IMR-90 (cell line): ENCODE measurements at regions not wholly inside any gene's neighbourhood (a gene's known extent, or its start where the extent isn't known, plus 50 kb on each side); places are given as distances from the start of the nearest gene placed in this dataset.

Experiments used
- ATAC-seq: fragments of 200-7000 bp; cut with Tn5 transposase; 2 replicates; pipeline ENCODE4 v1.9.1; 2020; ENCODE audit warnings: low read depth, mild to moderate bottlenecking, moderate library complexity
- BruUV-seq: library from RNA; stranded (reverse); fragments of 400-500 nt; replicated peaks from 2 replicates; lab custom pipeline; 2021; lab: Mats Ljungman, UMichigan
- CTCF ChIA-PET: fragments of 300-600 bp; formaldehyde crosslinking; extraction: SDS; loops from one replicate; lab custom pipeline; 2021; ENCODE audit warnings: antibody characterized with exemption; lab: Yijun Ruan, JAX
- POLR2A ChIA-PET: fragments of 300-600 bp; sonication (Branson Sonifier 250); formaldehyde crosslinking; loops from one replicate; lab custom pipeline; 2022; ENCODE audit warnings: antibody characterized with exemption; ENCODE audit not compliant: unreplicated experiment; lab: Charles Lee
- DNase-seq: peaks from one replicate; pipeline ENCODE4 v3.0.0; 2013
- H2AFZ ChIP-seq: replicated peaks from 2 replicates; pipeline ENCODE3; 2013; ENCODE audit warnings: low read length, mild to moderate bottlenecking; ENCODE audit not compliant: poor library complexity
- H2AK5ac ChIP-seq: 2 replicates; pipeline ENCODE4 v1.6.1; 2013; ENCODE audit warnings: low read depth, low read length, inconsistent platforms
- H2AK9ac ChIP-seq: replicated peaks from 2 replicates; pipeline ENCODE3; 2013; ENCODE audit warnings: mild to moderate bottlenecking, low read depth, low read length, moderate library complexity; ENCODE audit not compliant: poor library complexity
- H2BK120ac ChIP-seq: 2 replicates; pipeline ENCODE4 v1.6.1; 2013; ENCODE audit warnings: low read depth, low read length, inconsistent platforms
- H2BK15ac ChIP-seq: 3 replicates; pipeline ENCODE4 v1.6.1; 2013; ENCODE audit warnings: low read depth, low read length, inconsistent platforms
- H2BK20ac ChIP-seq: 2 replicates; pipeline ENCODE4 v1.6.1; 2013; ENCODE audit warnings: low read depth, mild to moderate bottlenecking, inconsistent platforms, low read length, moderate library complexity
- H2BK5ac ChIP-seq: 2 replicates; pipeline ENCODE4 v1.6.1; 2013; ENCODE audit warnings: mild to moderate bottlenecking, low read depth, low read length, inconsistent platforms; ENCODE audit not compliant: poor library complexity, severe bottlenecking
- H3K14ac ChIP-seq: replicated peaks from 2 replicates; pipeline ENCODE4 v1.6.1; 2013; ENCODE audit warnings: low read depth, low read length, inconsistent platforms
- H3K18ac ChIP-seq: 2 replicates; pipeline ENCODE4 v1.6.1; 2013; ENCODE audit warnings: low read depth, low read length, control low read depth
- H3K23ac ChIP-seq: 2 replicates; pipeline ENCODE4 v1.6.1; 2013; ENCODE audit warnings: low read depth, low read length, inconsistent platforms
- H3K27ac ChIP-seq: 2 replicates; pipeline ENCODE4 v1.5.1; 2013; ENCODE audit warnings: mild to moderate bottlenecking, control low read depth, low read length; ENCODE audit not compliant: insufficient read depth
- H3K27me3 ChIP-seq: 2 replicates; pipeline ENCODE4 v1.6.1; 2013; ENCODE audit warnings: low read length; ENCODE audit not compliant: control insufficient read depth, insufficient read depth
- H3K36me3 ChIP-seq: 2 replicates; pipeline ENCODE4 v1.6.1; 2013; ENCODE audit warnings: low read length, mixed read lengths; ENCODE audit not compliant: control insufficient read depth, insufficient read depth
- H3K4ac ChIP-seq: 2 replicates; pipeline ENCODE4 v1.6.1; 2013; ENCODE audit warnings: low read depth, low read length, inconsistent platforms
- H3K4me1 ChIP-seq: 2 replicates; pipeline ENCODE4 v1.6.1; 2013; ENCODE audit warnings: low read length, mixed read lengths; ENCODE audit not compliant: control insufficient read depth, insufficient read depth
- H3K4me2 ChIP-seq: 2 replicates; pipeline ENCODE4 v1.6.1; 2013; ENCODE audit warnings: low read depth, mild to moderate bottlenecking, control low read depth, low read length, moderate library complexity
- H3K4me3 ChIP-seq: 2 replicates; pipeline ENCODE4 v1.5.1; 2013; ENCODE audit warnings: low read depth, mild to moderate bottlenecking, control low read depth, low read length, moderate library complexity; ENCODE audit not compliant: insufficient read depth
- H3K56ac ChIP-seq: 2 replicates; pipeline ENCODE4 v1.6.1; 2013; ENCODE audit warnings: low read length, inconsistent platforms; ENCODE audit not compliant: insufficient read depth; ENCODE audit errors: extremely low read depth
- H3K79me1 ChIP-seq, 2 experiments: 2 replicates each; pipeline ENCODE4 v1.6.1; 2013; ENCODE audit warnings: low read length in 2 of 2, inconsistent platforms in 1 of 2, low read depth in 1 of 2
- H3K9ac ChIP-seq: 2 replicates; pipeline ENCODE4 v1.6.1; 2013; ENCODE audit warnings: low read depth, low read length, control low read depth
- H3K9me1 ChIP-seq: 2 replicates; pipeline ENCODE4 v1.6.1; 2013; ENCODE audit warnings: low read length, inconsistent platforms; ENCODE audit not compliant: insufficient read depth
- H3K9me3 ChIP-seq: 2 replicates; pipeline ENCODE4 v1.6.1; 2013; ENCODE audit warnings: low read length; ENCODE audit not compliant: control insufficient read depth, insufficient read depth
- H4K20me1 ChIP-seq: 2 replicates; pipeline ENCODE4 v1.6.1; 2013; ENCODE audit warnings: low read length, inconsistent platforms; ENCODE audit not compliant: insufficient read depth
- H4K5ac ChIP-seq: 2 replicates; pipeline ENCODE4 v1.6.1; 2013; ENCODE audit warnings: mild to moderate bottlenecking, low read depth, low read length, control low read depth
- H4K8ac ChIP-seq, 2 experiments: 2 replicates each; pipeline ENCODE4 v1.6.1; 2013; ENCODE audit warnings: low read depth in 2 of 2, low read length in 2 of 2, control low read depth in 1 of 2, inconsistent platforms in 1 of 2
- H4K91ac ChIP-seq: 2 replicates; pipeline ENCODE4 v1.6.1; 2013; ENCODE audit warnings: low read depth, low read length, inconsistent platforms; ENCODE audit not compliant: insufficient read depth
- CHD1 ChIP-seq: IDR thresholded peaks from 2 replicates; pipeline ENCODE4 v1.6.1; 2012; ENCODE audit warnings: low read depth, low read length, improper control_type of control experiment
- NFE2L2 ChIP-seq: fragments of 150-350 bp; IDR thresholded peaks from 2 replicates; pipeline ENCODE4 v1.6.1; 2016; ENCODE audit warnings: low read depth, mild to moderate bottlenecking, low read length
- RAD21 ChIP-seq: IDR thresholded peaks from 2 replicates; pipeline ENCODE4 v1.6.1; 2012; ENCODE audit warnings: low read length, improper control_type of control experiment
- WGBS, 2 experiments: methylation state at CpG; one replicate each; pipeline versions ENCODE4 v1.1.5 to v1.1.7; 2013; ENCODE audit warnings: missing lambda C conversion rate in 2 of 2; ENCODE audit not compliant: insufficient read length in 1 of 2; ENCODE audit errors: extremely low coverage in 2 of 2; 5-methylcytosine and 5-hydroxymethylcytosine counted together
- dilution Hi-C: fragments of 300-500 bp; cut with HindIII; formaldehyde crosslinking; loops from one replicate; pipeline ENCODE4 v1.14.3; 2018; ENCODE audit warnings: low sequenced_read_pairs; ENCODE audit not compliant: unreplicated experiment
- in situ Hi-C: fragments of 300-500 bp; cut with MboI; formaldehyde crosslinking; loops from 3 replicates; pipeline ENCODE4 v1.14.3; 2019; ENCODE audit warnings: low sequenced_read_pairs, inconsistent platforms, mixed read lengths
- intact Hi-C: fragments of 100-400 bp; cut with micrococcal nuclease; formaldehyde crosslinking; loops from 2 replicates; pipeline ENCODE4 v1.10.0; 2022

GRCh38 chr2:239570216-239570925, 169.6 kb upstream of the HDAC4 start:
- Histone ChIP-seq H3K27me3 (no peaks in the 10 kb centered on the region), H3K14ac (no peak overlapping the region), H3K9ac (no peak overlapping the region), H3K18ac (no peak overlapping the region), H3K4me1 (no peaks in the 10 kb centered on the region), H3K9me1 (no peaks in the 10 kb centered on the region), H3K36me3 (no peaks in the 10 kb centered on the region), H2BK15ac (no peak overlapping the region), H4K91ac (no peak overlapping the region), H2BK5ac (no peak overlapping the region), H4K5ac (no peak overlapping the region), H4K20me1 (no peaks in the 10 kb centered on the region), H4K8ac (no peak overlapping the region), H2AFZ (no peak overlapping the region), H3K27ac (no peak overlapping the region), H3K4me3 (no peak overlapping the region), H3K79me1 (no peaks in the 10 kb centered on the region), H3K56ac (no peak overlapping the region), H3K9me3 (peaks cover 16% of the 10 kb centered on the region), H2AK5ac (no peak overlapping the region), H2BK20ac (no peak overlapping the region), H2AK9ac (no peak overlapping the region), H3K4me2 (no peak overlapping the region), H2BK120ac (no peak overlapping the region), H3K4ac (no peak overlapping the region), H3K23ac (no peak overlapping the region)
- BruUV-seq: no TSS peak
- in situ Hi-C loops (no loop called here), dilution Hi-C loops (no loop called here), intact Hi-C loops (no loop called here)
- TF ChIP-seq CHD1 (no peak), NFE2L2 (no peak), RAD21 (no peak)
- ATAC-seq (no peak), DNase-seq (no peak)
- POLR2A ChIA-PET: no interaction called here
- WGBS, 2 experiments: 41% methylated on average over 7 of the region's 15 CpGs; no CpG with 5 or more reads in 1 of the 2 experiments
- CTCF ChIA-PET: no interaction called here
